ENCODE measurements at regions not wholly inside any gene's neighbourhood (a gene's known extent, or its start where the extent isn't known, plus 50 kb on each side); places are given as distances from the start of the nearest gene placed in this dataset.

GRCh38 chr4:29717287-29718057, 1002.7 kb upstream of the PCDH7 start:
- no peak for DNase-seq
- Histone ChIP-seq H3K4me3 (no peak overlapping the region), H3K27me3 (ENCODE audit: control insufficient read depth in 3 of 3, insufficient read depth in 3 of 3, low read length in 2 of 3) (no peaks in the 10 kb centered on the region), H3K4me1 (ENCODE audit: control insufficient read depth in 5 of 5, insufficient read depth in 5 of 5, low read length in 5 of 5) (peaks cover 0 to 7% (median 0%) of the 10 kb centered on the region in 5 donors), H3K36me3 (ENCODE audit: control insufficient read depth in 4 of 4, insufficient read depth in 4 of 4, low read length in 4 of 4) (no peaks in the 10 kb centered on the region), H3K27ac (ENCODE audit: low read depth in 1 of 2, low read length in 1 of 2) (no peak overlapping the region), H3K9me3 (ENCODE audit: control insufficient read depth in 4 of 4, insufficient read depth in 3 of 4, low read length in 3 of 4) (no peaks in the 10 kb centered on the region), H3K9ac (ENCODE audit: insufficient read depth in 1 of 2, low read length in 2 of 2) (no peak overlapping the region)
- no peak for TF ChIP-seq CTCF (IDR thresholded peaks at IDR 0.05; ENCODE audit: control extremely low read depth, extremely low read depth)
- 88 to 92% methylated on average over 10 of the region's 10 CpGs for WGBS, 2 donors
- ATAC-seq (ENCODE audit: insufficient read depth, low FRiP score) = no peak

- ATAC-seq (ENCODE audit: insufficient read depth, low FRiP score) (no peak), DNase-seq (peak in 2 of 3 donors; percentile 56 to 61)
- no peaks in the 10 kb centered on the region for H3K9me3 ChIP-seq (ENCODE audit: control insufficient read depth in 4 of 4, insufficient read depth in 3 of 4, low read length in 3 of 4)
Observed at GRCh38 chr4:29718136-29718535, 1002.0 kb upstream of the PCDH7 start.

GRCh38 chr4:29722253-29722652, 997.9 kb upstream of the PCDH7 start:
- Histone ChIP-seq H3K27ac (ENCODE audit: low read depth in 1 of 2, low read length in 1 of 2) (no peak overlapping the region), H3K9me3 (ENCODE audit: control insufficient read depth in 4 of 4, insufficient read depth in 3 of 4, low read length in 3 of 4) (no peaks in the 10 kb centered on the region), H3K4me3 (no peak overlapping the region), H3K4me1 (ENCODE audit: control insufficient read depth in 5 of 5, insufficient read depth in 5 of 5, low read length in 5 of 5) (peaks cover 0 to 7% (median 0%) of the 10 kb centered on the region in 5 donors), H3K9ac (ENCODE audit: insufficient read depth in 1 of 2, low read length in 2 of 2) (no peak overlapping the region), H3K36me3 (ENCODE audit: control insufficient read depth in 4 of 4, insufficient read depth in 4 of 4, low read length in 4 of 4) (no peaks in the 10 kb centered on the region), H3K27me3 (ENCODE audit: control insufficient read depth in 3 of 3, insufficient read depth in 3 of 3, low read length in 2 of 3) (no peaks in the 10 kb centered on the region)
- DNase-seq = no peak
- WGBS, 2 donors = 82 to 86% methylated on average over 6 of the region's 6 CpGs
- ATAC-seq (ENCODE audit: insufficient read depth, low FRiP score) = no peak
- no peak for TF ChIP-seq CTCF (IDR thresholded peaks at IDR 0.05; ENCODE audit: control extremely low read depth, extremely low read depth)

More at GRCh38 chr4:29718136-29718535, 1002.0 kb upstream of the PCDH7 start:
- H3K36me3 ChIP-seq (ENCODE audit: control insufficient read depth in 4 of 4, insufficient read depth in 4 of 4, low read length in 4 of 4) = no peaks in the 10 kb centered on the region
- no peak for TF ChIP-seq CTCF (IDR thresholded peaks at IDR 0.05; ENCODE audit: control extremely low read depth, extremely low read depth)
- peaks cover 0 to 7% (median 0%) of the 10 kb centered on the region in 5 donors for H3K4me1 ChIP-seq (ENCODE audit: control insufficient read depth in 5 of 5, insufficient read depth in 5 of 5, low read length in 5 of 5)
- no peak overlapping the region for H3K27ac ChIP-seq (ENCODE audit: low read depth in 1 of 2, low read length in 1 of 2)
- no peak overlapping the region for H3K9ac ChIP-seq (ENCODE audit: insufficient read depth in 1 of 2, low read length in 2 of 2)
- no peak overlapping the region for H3K4me3 ChIP-seq
- no peaks in the 10 kb centered on the region for H3K27me3 ChIP-seq (ENCODE audit: control insufficient read depth in 3 of 3, insufficient read depth in 3 of 3, low read length in 2 of 3)
